ENCODE measurements at regions not wholly inside any gene's neighbourhood (a gene's known extent, or its start where the extent isn't known, plus 50 kb on each side); places are given as distances from the start of the nearest gene placed in this dataset.
"Not testable (repeated sequence)": the region's sequence is repeated elsewhere in the genome, so short reads cannot be mapped to it uniquely, and the experiment has no call there.

DNA sequence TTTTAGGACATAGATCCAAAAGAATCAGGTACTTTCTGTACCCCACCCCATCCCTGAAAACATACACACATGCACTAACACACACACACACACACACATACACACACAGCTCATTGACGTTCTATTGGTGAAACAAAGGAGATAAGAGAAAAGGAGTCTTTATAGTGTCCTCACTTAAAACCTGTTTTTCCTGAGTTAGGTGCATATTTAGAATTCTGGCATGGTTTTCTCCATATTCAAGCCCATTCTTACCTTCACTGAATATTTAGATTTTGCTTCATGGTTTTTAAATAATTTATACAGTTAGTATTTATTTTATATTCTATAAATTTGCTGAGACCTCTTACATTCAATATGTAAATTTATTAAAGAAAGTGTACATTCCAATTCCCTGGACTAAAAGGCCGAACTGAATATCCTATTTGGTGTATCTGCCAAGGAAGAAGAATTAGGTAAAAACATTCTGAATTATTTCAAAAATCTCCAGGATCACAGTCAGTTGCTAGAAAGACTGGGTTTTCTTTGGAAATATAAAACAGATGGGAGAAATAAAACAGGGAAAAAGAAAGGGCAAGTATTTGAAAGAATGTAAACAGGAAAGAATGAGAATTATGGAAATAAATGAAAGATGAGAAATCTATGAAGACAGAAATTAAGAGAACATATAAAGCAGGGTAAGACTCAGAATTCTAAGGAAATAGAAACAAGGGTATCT lies 556.2 kb downstream of the KCTD12 start:
- DNase-seq: no peak

DNA sequence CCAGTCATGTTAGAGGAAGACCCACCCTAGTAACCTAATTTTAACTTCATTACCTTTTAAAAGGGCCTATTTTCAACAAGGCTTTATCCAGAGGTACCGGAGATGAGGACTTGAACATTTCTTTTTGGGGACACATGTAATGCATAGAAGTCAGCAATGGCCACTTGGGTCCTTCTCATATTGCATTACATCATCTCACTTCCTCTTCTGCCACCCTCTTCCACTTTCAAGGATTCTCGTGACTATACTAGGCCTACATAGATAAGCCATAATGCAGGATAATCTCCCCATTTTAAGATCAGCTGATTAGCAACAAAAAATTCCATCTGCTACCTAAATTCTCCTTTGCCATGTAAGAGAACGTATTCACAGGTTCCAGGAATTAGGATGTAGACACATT lies 557.2 kb downstream of the KCTD12 start:
- DNase-seq: no peak

- no peak for DNase-seq
Observed at GRCh38 chr13:76326343-76326742, 559.9 kb downstream of the KCTD12 start.

GRCh38 chr13:76319921-76320320 lies 566.3 kb downstream of the KCTD12 start:
- DNase-seq: no peak

DNA sequence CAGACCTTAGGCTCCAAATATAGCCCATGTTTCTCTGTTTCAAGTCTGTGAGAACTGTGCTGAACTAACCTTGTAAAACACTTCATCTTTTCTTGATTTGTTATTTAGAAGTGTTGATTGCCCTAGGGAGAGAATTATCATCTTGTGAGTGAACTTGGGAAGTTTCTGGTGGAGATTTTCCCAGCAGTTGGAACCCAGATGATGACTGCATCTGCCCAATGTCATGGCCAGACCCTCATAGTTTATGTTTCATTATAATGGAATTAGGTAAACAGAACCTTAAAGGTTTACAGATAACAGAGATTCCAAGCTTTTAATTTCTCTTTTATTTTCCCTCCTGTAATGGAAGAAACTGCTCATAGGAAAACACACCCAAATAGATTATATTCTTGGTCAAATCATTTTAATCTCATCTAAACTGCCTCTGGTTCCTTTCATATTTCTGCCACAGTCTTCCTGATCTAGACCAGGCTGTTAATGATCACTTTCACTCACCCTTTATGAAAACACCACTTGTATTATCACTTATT lies 569.1 kb downstream of the KCTD12 start:
- no peak for DNase-seq

- no peak for DNase-seq
Observed at GRCh38 chr13:76314495-76314894, 571.7 kb downstream of the KCTD12 start.

GRCh38 chr13:76307142-76307541 lies 579.1 kb downstream of the KCTD12 start:
- DNase-seq: no peak

- DNase-seq: no peak
Observed at GRCh38 chr13:76300688-76301087, 585.5 kb downstream of the KCTD12 start.

DNA sequence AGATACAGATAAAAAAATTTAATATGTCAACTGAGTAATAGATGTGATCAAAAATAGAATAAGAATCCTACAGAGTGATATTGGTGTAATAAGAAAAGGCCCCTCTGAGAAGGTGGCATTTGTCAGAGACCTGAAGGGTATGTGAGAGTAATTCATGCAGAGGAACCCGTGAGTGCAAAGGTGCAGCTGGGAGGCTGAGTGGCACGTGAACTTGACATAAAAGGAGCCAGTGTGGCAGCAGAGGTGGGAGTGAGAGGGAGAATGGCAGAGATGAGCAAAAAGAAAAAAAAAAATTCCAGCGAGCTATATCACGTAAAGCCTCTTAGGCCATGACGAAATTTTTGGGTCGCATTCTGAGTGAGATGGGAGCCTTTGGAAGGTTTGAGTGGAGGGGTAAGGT lies 588.9 kb downstream of the KCTD12 start:
- DNase-seq: no peak

DNA sequence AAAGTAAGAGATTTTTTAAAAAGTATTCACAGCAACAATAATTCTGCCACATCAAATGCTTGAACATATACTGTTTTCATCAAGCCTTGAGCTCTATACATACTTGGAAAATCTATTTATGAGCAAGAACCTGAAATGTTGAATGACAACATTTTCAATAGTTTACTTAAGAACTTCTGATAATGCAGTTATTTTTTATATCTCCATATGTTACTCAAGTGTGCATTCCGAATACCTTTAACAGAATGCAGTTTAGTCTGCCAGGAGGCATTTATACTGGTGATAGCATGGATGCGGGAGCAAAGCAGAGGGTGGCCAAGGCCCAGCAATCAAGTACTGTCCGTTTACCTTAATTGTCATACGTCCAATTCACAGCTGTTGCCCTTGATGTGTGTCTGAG lies 589.5 kb downstream of the KCTD12 start:
- no peak for DNase-seq

DNA sequence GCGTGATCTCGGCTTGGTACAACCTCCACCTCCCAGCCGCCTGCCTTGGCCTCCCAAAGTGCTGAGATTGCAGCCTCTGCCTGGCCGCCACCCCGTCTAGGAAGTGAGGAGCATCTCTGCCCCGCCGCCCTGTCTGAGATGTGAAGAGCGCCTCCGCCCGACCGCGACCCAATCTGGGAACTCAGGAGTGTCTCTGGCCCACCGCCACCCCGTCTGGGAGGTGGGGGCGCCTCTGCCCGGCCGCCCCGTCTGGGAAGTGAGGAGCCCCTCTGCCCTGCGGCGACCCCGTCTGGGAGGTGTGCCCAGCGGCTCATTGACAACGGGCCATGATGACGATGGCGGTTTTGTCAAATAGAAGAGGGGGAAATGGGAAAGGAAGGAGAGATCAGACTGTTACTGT lies 591.2 kb downstream of the KCTD12 start:
- not testable (repeated sequence) for DNase-seq

DNA sequence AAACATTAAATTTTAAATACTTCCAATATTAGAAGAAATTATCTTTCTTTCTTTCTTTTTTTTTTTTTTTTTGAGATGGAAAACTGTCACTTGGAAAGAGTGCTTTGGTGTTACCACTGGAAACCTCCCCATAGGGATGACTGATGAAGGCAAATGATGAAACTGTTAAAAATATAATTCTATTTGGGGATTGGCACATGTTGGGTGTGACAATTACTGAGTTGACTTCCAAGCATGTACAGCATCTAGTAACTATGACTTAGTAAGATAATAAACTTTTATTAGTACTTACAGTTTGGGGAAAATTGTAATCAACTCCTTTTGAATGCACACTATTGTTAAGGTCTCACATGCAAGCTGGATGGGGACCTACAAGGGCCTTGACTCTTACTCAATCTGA lies 592.5 kb downstream of the KCTD12 start:
- no peak for DNase-seq

DNA sequence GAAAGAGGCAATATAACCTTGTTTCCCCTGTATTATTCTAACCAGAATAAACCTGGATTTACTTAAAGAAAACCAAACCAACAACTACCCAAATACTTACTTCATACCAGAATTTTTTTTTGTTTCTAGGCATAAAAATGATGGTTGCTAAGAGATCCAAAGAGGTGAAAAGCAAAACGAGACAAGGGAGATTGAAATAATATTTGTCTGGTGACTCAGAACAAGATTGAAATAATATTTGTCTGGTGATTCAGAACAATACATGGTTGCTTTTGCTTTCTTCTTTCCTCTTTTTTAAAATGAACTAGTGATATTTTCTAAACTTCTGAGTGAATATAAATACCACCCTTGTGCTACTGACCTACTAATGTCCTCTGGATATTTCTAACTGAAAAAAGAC lies 592.9 kb downstream of the KCTD12 start:
- DNase-seq: no peak

- DNase-seq: no peak
Observed at GRCh38 chr13:76292726-76293125, 593.5 kb downstream of the KCTD12 start.

DNA sequence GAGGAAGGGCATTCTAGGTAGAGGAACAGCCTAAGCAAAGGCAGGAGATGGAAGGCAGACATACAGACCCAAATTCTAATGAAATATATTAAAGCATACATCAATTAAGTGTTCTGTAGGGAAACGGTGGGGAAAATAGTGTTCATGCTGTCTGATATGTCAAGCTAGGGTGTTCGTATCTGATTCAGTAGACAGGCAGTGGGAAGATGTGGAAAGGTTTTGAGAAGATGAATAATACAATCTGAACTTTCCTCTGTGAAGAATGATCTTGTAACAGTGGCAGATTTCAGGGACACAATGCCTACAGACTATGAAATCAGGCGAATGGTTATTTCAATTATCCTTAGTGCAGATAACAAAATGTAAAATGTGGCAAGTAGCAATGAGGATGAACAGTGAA lies 594.2 kb downstream of the KCTD12 start:
- DNase-seq: no peak

GRCh38 chr13:76289558-76289957 lies 596.6 kb downstream of the KCTD12 start:
- no peak for DNase-seq

GRCh38 chr13:76286178-76286577 lies 600.0 kb downstream of the KCTD12 start:
- DNase-seq: no peak

DNA sequence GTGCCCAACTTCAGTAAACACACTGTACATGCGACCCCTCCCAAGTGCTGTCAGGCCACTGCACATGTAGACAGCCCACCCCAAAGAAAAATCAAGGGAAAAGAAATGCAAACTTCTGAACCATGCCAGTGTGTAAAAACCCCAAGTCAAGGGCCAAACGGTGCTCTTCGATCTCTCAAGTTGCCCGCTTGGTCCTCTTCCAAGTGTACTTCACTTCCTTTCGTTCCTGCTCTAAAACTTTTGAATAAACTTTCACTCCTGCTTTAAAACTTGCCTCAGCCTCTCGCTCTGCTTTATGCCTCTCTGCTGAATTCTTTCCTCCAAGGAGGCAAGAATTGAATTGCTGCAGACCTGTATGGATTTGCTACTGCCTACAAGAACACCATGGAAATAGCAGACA lies 600.7 kb downstream of the KCTD12 start:
- no peak for DNase-seq

DNA sequence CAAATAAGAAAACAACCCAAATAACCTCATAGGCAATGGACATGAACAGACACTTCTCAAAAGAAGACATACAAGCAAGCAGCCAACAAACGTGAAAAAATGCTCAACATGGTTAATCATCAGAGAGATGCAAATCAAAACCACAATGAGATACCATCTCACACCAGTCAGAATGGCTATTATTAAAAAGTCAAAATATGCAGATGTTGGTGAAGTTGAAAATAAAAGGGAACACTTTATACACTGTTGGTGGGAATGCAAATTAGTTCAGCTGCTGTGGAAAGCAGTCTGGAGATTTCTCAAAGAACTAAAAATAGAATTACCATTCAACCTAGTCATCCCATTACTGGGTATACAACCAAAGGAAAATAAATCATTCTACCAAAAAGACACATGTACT lies 606.4 kb downstream of the KCTD12 start:
- DNase-seq: not testable (repeated sequence)

DNA sequence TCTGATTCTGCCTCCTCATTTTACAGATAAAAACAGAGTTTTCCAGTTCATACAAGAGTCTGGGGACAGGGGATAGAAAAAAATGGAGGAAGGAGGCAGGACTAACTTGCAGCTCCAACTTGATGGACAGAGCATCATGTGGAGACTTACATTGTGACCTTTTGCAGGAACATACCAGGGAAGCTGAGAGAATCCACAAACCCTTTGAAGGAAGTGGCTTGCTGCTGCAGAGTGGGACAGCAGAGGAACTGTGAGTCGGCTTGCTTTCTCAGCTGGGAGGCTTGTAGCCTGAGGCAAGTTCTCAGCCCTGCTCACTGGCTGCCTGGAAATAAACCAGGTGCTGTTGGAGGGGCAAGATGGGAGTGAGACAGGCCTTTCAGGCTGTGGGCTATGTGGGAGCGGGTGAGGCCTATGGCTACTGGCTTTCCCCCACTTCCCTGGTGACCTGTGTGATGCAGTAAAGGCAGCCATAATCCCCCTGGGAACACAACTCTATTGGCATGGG lies 614.4 kb downstream of the KCTD12 start:
- no peak for DNase-seq

DNA sequence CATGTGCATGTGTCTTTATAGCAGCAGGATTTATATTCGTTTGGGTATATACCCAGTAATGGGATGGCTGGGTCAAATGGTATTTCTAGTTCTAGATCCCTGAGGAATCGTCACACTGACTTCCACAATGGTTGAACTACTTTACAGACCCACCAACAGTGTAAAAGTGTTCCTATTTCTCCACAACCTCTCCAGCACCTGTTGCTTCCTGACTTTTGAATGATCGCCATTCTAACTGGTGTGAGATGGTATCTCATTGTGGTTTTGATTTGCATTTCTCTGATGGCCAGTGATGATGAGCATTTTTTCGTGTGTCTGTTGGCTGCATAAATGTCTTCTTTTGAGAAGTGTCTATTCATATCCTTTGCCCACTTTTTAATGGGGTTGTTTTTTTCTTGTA lies 617.9 kb downstream of the KCTD12 start:
- DNase-seq: not testable (repeated sequence)

DNA sequence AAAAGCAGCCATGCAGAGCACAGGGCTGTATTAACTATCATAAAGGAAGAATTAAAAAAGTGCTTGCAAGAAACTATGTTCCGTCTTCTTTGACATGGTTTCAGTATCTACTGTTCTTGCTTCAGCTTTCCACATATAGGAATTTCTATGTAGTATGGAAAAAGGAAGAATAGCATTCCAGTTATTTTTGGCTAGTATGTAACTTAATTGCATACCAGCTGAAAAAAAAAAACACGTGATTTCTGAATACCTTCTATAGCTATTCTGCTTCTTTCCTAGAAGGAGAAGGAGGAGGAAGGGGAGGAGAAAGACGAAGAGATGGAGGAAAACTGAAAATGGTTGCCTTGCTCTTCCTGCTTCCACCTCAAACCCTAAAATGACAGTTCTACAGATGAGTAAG lies 619.0 kb downstream of the KCTD12 start:
- no peak for DNase-seq

DNA sequence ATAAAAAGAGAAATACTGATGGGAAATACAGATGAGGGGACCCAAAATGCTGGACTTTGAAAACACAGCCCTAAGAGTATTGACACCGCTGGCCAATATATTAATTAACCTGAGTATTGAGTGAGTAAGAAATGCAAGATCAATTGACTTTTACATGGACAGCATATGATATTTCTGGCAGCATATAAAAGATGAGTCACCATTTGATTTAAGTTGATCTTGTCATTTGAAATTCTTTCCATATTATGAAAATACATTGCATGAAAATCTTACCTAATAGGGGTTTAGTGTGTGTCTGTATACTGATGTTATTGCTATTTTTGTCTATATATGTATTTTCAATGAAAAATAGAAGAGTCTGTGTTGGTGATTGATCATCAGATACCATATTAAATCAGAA lies 619.6 kb downstream of the KCTD12 start:
- no peak for DNase-seq

DNA sequence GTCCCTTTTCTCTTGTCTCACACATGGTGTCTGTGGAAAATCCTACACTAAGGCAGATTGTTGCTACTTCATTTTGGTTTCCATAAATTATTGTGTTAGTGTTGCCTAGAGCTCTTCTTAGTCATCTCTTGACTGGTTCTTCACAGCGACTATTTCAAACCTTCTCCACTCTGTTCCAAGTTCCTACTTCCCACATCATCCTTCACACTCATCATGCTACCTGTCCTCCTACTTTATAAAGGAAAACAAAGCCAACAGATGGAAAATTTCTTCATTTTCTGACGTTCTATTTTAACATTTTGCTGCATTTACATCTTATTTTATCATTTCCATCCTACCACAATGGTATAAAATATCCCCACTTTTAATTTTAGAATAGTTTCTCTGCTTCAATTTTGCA lies 614.1 kb downstream of the LMO7 start:
- DNase-seq: no peak

DNA sequence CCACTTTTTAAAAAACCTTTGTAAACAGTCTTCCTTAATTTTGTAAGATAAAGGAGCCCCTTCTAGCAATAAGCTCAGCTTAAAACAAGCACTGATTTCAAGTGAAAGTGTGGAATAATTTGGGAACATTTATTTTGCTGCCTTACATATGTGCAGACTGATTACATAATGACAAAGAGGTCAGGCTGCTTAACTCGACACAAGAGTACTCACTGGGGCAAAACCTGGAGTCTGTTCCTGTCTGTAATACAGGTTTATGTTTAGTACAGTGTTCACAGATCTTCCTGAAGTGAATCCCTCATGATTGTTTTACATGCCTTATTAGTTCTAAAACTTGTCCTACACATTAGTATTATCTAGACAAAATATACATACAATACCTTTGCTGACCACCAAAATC lies 609.8 kb downstream of the LMO7 start:
- no peak for DNase-seq

Measured in CD4-positive, alpha-beta T cell treated with Interleukin-15 for 1 hour (primary cell).